Urinary bladder (tissue), 3 donors: ENCODE measurements at regions not wholly inside any gene's neighbourhood (a gene's known extent, or its start where the extent isn't known, plus 50 kb on each side); places are given as distances from the start of the nearest gene placed in this dataset.
"Not testable (repeated sequence)": the region's sequence is repeated elsewhere in the genome, so short reads cannot be mapped to it uniquely, and the experiment has no call there.

ENCODE experiments used
- DNase-seq: peaks from one replicate; pipeline ENCODE4 v3.0.0-alpha.2; 2015; ENCODE audit errors: extremely low spot score
- H3K27ac ChIP-seq: one replicate; pipeline ENCODE4 v1.5.1; 2013; ENCODE audit warnings: low read depth, mild to moderate bottlenecking, moderate library complexity
- H3K36me3 ChIP-seq: one replicate; pipeline ENCODE4 v1.6.1; 2013; ENCODE audit warnings: mild to moderate bottlenecking, moderate library complexity; ENCODE audit not compliant: insufficient read depth
- H3K4me1 ChIP-seq: one replicate; pipeline ENCODE4 v1.6.1; 2013; ENCODE audit warnings: mild to moderate bottlenecking, moderate library complexity; ENCODE audit not compliant: insufficient read depth
- H3K4me3 ChIP-seq: one replicate; pipeline ENCODE4 v1.5.1; 2013; ENCODE audit warnings: low read depth, low read length
- WGBS: extraction: QIAGEN DNeasy Blood & Tissue Kit; methylation state at CpG from one replicate; pipeline ENCODE4 v1.1.7; 2013; 5-methylcytosine and 5-hydroxymethylcytosine counted together
- donor health status: healthy with polysubstance abuse.
- donor health status: healthy.

DNA sequence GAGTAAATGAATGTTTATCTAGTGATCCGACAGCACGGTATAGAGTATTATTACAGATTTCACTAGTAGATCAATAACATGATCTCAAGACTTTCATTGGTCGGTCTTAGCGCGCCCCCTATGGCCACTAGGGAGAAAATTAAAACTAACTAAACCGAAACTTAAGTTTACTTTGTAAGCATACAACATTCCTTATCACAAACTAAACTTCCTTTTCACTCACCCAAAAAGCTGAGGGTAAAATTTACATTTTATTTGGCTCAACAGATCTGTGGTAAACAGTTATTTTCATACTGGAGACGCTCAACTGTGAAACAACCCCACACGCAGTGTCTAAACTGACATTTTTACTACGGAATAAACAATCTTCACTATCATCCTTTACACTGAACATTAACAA lies 215.6 kb upstream of the MAP2 start:
- H3K36me3 ChIP-seq = no peaks in the 10 kb centered on the region
- H3K4me3 ChIP-seq = no peak overlapping the region
- DNase-seq = no peak
- 24% methylated on average over 9 of the region's 9 CpGs for WGBS
- H3K27ac ChIP-seq = no peak overlapping the region
- H3K4me1 ChIP-seq = no peaks in the 10 kb centered on the region

DNA sequence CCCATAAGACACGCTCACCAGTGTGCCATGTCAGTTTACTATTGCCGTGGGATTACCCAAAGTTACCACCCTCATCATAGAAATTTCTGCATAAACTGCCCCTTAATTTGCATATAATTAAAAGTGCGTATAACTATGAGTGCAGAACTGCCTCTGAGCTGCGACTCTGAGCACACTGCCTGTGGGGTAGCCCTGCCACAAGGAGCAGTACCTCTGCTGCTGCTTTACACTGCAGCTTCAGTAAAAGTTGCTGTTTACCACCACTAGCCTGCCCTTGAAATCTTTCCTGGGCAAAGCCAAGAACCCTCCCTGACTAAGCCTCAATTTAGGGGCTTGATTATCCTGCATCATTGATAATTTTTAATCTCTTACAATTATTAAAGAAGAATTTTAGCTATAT lies 213.9 kb upstream of the MAP2 start:
- 85% methylated on average over 4 of the region's 4 CpGs for WGBS
- H3K27ac ChIP-seq = no peak overlapping the region
- H3K4me3 ChIP-seq = no peak overlapping the region
- H3K36me3 ChIP-seq = no peaks in the 10 kb centered on the region
- no peaks in the 10 kb centered on the region for H3K4me1 ChIP-seq
- no peak for DNase-seq

GRCh38 chr2:209230560-209230959 lies 193.3 kb upstream of the MAP2 start:
- H3K36me3 ChIP-seq = no peaks in the 10 kb centered on the region
- no peak overlapping the region for H3K27ac ChIP-seq
- 72% methylated on average over 2 of the region's 2 CpGs for WGBS
- no peak for DNase-seq
- H3K4me3 ChIP-seq = no peak overlapping the region
- H3K4me1 ChIP-seq = no peaks in the 10 kb centered on the region

- H3K4me3 ChIP-seq = no peak overlapping the region
- H3K27ac ChIP-seq = no peak overlapping the region
- DNase-seq = no peak
- no peaks in the 10 kb centered on the region for H3K4me1 ChIP-seq
- WGBS = 30% methylated on average over 2 of the region's 2 CpGs
- no peaks in the 10 kb centered on the region for H3K36me3 ChIP-seq
Observed at GRCh38 chr2:209236377-209236776, 187.5 kb upstream of the MAP2 start.

GRCh38 chr2:209238765-209239584 lies 184.9 kb upstream of the MAP2 start:
- Histone ChIP-seq H3K27ac (no peak overlapping the region), H3K4me3 (no peak overlapping the region), H3K4me1 (no peaks in the 10 kb centered on the region), H3K36me3 (no peaks in the 10 kb centered on the region)
- 61% methylated on average over 3 of the region's 3 CpGs for WGBS
- no peak for DNase-seq

DNA sequence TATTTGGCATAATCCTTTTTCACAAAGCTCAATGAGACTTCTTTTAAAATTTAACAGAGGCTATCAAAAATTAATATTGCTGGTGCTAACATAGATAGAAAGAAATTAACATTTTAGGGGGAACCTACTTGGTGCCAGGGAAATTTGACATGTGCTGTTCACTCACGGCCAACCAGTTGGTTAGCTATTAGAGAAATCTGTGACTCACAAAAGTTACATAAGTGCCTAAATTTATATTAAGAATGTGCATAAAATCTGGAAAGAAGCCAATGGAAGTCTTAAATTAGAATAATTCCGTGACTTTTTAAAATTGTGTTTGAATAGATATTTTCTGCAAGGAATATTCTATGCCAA lies 184.3 kb upstream of the MAP2 start:
- H3K36me3 ChIP-seq = no peaks in the 10 kb centered on the region
- H3K4me3 ChIP-seq = no peak overlapping the region
- H3K27ac ChIP-seq = no peak overlapping the region
- no peaks in the 10 kb centered on the region for H3K4me1 ChIP-seq
- WGBS = 38% methylated on average over 2 of the region's 2 CpGs
- no peak for DNase-seq

- Histone ChIP-seq H3K4me3 (no peak overlapping the region), H3K36me3 (no peaks in the 10 kb centered on the region), H3K4me1 (no peaks in the 10 kb centered on the region), H3K27ac (no peak overlapping the region)
- 80% methylated on average over 1 of the region's 1 CpG for WGBS
- no peak for DNase-seq
Observed at GRCh38 chr2:209240204-209240603, 183.6 kb upstream of the MAP2 start.

- Histone ChIP-seq H3K4me3 (no peak overlapping the region), H3K27ac (no peak overlapping the region), H3K36me3 (no peaks in the 10 kb centered on the region), H3K4me1 (no peaks in the 10 kb centered on the region)
- no peak for DNase-seq
- WGBS = 65% methylated on average over 2 of the region's 2 CpGs
Observed at GRCh38 chr2:209253544-209253943, 170.3 kb upstream of the MAP2 start.

- 92% methylated on average over 7 of the region's 7 CpGs for WGBS
- H3K4me3 ChIP-seq = no peak overlapping the region
- H3K27ac ChIP-seq = no peak overlapping the region
- no peaks in the 10 kb centered on the region for H3K4me1 ChIP-seq
- DNase-seq = no peak
- H3K36me3 ChIP-seq = no peaks in the 10 kb centered on the region
Observed at GRCh38 chr2:209259767-209260166, 164.1 kb upstream of the MAP2 start.

DNA sequence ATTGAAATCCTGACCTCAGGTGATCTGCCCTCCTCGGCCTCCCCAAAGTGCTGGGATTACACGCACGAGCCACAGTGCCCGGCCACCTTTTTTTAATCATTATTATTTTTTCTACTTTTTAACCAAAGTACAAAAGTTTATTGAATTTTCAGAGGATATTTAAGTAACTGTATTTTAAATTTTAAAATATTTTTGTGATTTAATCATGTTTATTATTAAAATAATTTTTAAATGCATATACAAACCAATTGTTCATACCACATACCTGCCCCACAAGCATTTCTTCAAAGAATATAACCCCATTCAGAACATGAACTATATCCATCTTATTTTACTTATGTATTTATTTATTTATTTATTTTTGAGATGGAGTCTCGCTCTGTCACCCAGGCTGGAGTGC lies 163.6 kb upstream of the MAP2 start:
- 95% methylated on average over 5 of the region's 5 CpGs for WGBS
- Histone ChIP-seq H3K36me3 (no peaks in the 10 kb centered on the region), H3K4me3 (no peak overlapping the region)

DNA sequence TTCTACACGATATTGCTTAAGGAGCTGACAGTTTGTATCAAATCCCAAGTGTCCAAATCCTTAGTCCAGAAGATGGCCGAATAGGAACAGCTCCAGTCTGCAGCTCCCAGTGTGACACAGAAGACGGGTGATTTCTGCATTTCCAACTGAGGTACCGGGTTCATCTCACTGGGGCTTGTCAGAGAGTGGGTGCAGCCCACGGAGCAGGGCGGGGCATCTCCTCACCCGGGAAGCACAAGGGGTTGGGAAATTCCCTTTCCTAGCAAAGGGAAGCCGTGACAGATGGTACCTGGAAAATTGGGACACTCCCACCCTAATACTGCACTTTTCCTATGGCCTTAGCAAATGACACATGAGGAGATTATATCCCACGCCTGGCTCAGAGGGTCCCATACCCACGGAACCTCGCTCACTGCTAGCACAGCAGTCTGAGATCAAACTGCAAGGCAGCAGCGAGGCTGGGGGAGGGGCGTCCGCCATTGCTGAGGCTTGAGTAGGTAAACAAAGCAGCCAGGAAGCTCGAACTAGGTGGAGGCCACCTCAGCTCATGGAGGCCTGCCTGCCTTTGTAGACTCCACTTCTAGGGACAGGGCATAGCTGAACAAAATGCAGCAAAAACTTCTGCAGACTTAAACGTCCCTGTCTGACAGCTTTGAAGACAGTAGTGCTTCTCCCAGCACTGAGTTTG lies 162.3 kb upstream of the MAP2 start:
- H3K36me3 ChIP-seq, H3K4me3 ChIP-seq, DNase-seq, H3K27ac ChIP-seq, H3K4me1 ChIP-seq: not testable (repeated sequence)
- WGBS = 86% methylated on average over 16 of the region's 16 CpGs

More for the DNA sequence above, 163.6 kb upstream of the MAP2 start:
- H3K4me1 ChIP-seq = no peaks in the 10 kb centered on the region
- H3K27ac ChIP-seq = no peak overlapping the region
- no peak for DNase-seq

- no peak for DNase-seq
- WGBS = 39% methylated on average over 2 of the region's 2 CpGs
- Histone ChIP-seq H3K4me1 (no peaks in the 10 kb centered on the region), H3K36me3 (no peaks in the 10 kb centered on the region), H3K27ac (no peak overlapping the region), H3K4me3 (no peak overlapping the region)
Observed at GRCh38 chr2:209269024-209269423, 154.8 kb upstream of the MAP2 start.

GRCh38 chr2:209276000-209276399 lies 147.8 kb upstream of the MAP2 start:
- Histone ChIP-seq H3K4me3 (no peak overlapping the region), H3K4me1 (no peaks in the 10 kb centered on the region), H3K36me3 (no peaks in the 10 kb centered on the region), H3K27ac (no peak overlapping the region)
- no peak for DNase-seq
- whole genome bisulfite sequencing = 82% methylated on average over 3 of the region's 3 CpGs

DNA sequence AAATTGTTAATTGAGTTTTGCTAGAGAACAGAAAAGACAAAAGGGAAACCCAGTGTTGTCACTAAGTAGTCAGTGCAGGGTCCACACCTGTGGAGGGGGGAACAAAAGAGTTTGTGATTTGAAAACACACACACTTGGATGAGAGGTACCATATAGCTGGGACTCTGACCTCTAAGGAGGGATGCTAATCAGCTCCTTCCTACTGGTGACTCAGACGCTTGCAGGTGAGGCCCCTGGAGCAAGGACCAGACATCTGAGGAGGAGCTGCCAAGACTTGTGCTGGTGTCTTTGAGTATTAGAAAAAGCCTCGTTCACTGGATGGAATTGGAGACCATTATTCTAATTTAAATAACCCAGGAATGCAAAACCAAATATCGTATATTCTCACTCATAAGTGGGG lies 146.4 kb upstream of the MAP2 start:
- Histone ChIP-seq H3K4me1 (no peaks in the 10 kb centered on the region), H3K27ac (no peak overlapping the region), H3K36me3 (no peaks in the 10 kb centered on the region), H3K4me3 (no peak overlapping the region)
- 72% methylated on average over 3 of the region's 3 CpGs for WGBS
- DNase-seq = no peak
